ENCODE measurements at regions not wholly inside any gene's neighbourhood (a gene's known extent, or its start where the extent isn't known, plus 50 kb on each side); places are given as distances from the start of the nearest gene placed in this dataset.

- TF ChIP-seq, protein P1, sequence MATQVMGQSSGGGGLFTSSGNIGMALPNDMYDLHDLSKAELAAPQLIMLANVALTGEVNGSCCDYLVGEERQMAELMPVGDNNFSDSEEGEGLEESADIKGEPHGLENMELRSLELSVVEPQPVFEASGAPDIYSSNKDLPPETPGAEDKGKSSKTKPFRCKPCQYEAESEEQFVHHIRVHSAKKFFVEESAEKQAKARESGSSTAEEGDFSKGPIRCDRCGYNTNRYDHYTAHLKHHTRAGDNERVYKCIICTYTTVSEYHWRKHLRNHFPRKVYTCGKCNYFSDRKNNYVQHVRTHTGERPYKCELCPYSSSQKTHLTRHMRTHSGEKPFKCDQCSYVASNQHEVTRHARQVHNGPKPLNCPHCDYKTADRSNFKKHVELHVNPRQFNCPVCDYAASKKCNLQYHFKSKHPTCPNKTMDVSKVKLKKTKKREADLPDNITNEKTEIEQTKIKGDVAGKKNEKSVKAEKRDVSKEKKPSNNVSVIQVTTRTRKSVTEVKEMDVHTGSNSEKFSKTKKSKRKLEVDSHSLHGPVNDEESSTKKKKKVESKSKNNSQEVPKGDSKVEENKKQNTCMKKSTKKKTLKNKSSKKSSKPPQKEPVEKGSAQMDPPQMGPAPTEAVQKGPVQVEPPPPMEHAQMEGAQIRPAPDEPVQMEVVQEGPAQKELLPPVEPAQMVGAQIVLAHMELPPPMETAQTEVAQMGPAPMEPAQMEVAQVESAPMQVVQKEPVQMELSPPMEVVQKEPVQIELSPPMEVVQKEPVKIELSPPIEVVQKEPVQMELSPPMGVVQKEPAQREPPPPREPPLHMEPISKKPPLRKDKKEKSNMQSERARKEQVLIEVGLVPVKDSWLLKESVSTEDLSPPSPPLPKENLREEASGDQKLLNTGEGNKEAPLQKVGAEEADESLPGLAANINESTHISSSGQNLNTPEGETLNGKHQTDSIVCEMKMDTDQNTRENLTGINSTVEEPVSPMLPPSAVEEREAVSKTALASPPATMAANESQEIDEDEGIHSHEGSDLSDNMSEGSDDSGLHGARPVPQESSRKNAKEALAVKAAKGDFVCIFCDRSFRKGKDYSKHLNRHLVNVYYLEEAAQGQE (IDR thresholded peaks at IDR 0.05; ENCODE audit: insufficient read depth in 1 of 2, low read depth in 2 of 2, low read length in 2 of 2), result no peak
- TF ChIP-seq SIN3A (IDR thresholded peaks at IDR 0.05; ENCODE audit: borderline replicate concordance, insufficient read depth, low read length) (no peak), POLR2AphosphoS5 (IDR thresholded peaks at IDR 0.05; ENCODE audit: low read depth, low read length) (no peak)
Observed at GRCh38 chr9:80540387-80540786, 968.6 kb downstream of the TLE4 start.
